ENCODE measurements at regions not wholly inside any gene's neighbourhood (a gene's known extent, or its start where the extent isn't known, plus 50 kb on each side); places are given as distances from the start of the nearest gene placed in this dataset.
"Not testable (repeated sequence)": the region's sequence is repeated elsewhere in the genome, so short reads cannot be mapped to it uniquely, and the experiment has no call there.

DNA sequence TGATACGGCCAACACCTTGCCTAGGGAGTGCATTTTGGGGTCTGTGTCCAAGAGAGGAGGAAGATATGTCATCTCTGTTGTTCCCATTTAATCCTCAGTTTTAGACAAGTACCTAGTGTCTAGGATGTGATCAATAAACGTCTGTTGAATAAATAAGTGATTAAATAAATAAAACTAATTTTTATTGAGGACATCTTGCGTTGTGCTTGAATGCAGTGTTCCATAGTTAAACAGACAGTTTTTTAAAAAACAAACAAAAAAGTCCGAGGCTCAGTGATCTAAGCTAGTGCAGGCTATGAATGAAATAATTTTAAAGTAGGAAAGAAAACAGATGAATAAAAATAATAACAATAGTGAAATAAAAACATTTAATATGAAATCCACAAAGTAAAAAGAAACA, 283.0 kb upstream of the MAF start:
- TF ChIP-seq SIN3A (IDR thresholded peaks at IDR 0.05; ENCODE audit: borderline replicate concordance, insufficient read depth, low read depth, low read length): no peak
- no peak for DNase-seq (ENCODE audit: low read depth, low spot score)
- no peaks in the 10 kb centered on the region for H3K9me3 ChIP-seq (ENCODE audit: control insufficient read depth, insufficient read depth, low read depth, low read length)
- no peaks in the 10 kb centered on the region for H3K4me1 ChIP-seq (ENCODE audit: control insufficient read depth, insufficient read depth, low read length)
- H3K27me3 ChIP-seq (ENCODE audit: control insufficient read depth, insufficient read depth, low read length): no peaks in the 10 kb centered on the region
- ChIA-PET CTCF (no interaction called here), POLR2A (no interaction called here)
- BruUV-seq (replicated peaks): no TSS peak
- H3K36me3 ChIP-seq (ENCODE audit: control insufficient read depth, insufficient read depth, low read length): no peaks in the 10 kb centered on the region
- ATAC-seq: no peak
- in situ Hi-C loops (cut with HindIII; ENCODE audit: low pct_unique_long_range_greater_than_20kb, low sequenced_read_pairs): no loop called here
- intact Hi-C loops (cut with micrococcal nuclease; ENCODE audit: unreplicated experiment): no loop called here
- H3K27ac ChIP-seq (ENCODE audit: low read length): no peak overlapping the region
- H3K4me3 ChIP-seq (ENCODE audit: low read depth in 2 of 2, low read length in 2 of 2): no peak overlapping the region

- intact Hi-C loops (cut with micrococcal nuclease; ENCODE audit: unreplicated experiment): no loop called here
- in situ Hi-C loops (cut with HindIII; ENCODE audit: low pct_unique_long_range_greater_than_20kb, low sequenced_read_pairs): no loop called here
- DNase-seq (ENCODE audit: low read depth, low spot score) (no peak), ATAC-seq (no peak)
- POLR2A ChIA-PET: no interaction called here
- BruUV-seq (replicated peaks): no TSS peak
- Histone ChIP-seq H3K9me3 (ENCODE audit: control insufficient read depth, insufficient read depth, low read depth, low read length) (no peaks in the 10 kb centered on the region), H3K27ac (ENCODE audit: low read length) (no peak overlapping the region), H3K4me3 (ENCODE audit: low read depth in 2 of 2, low read length in 2 of 2) (no peak overlapping the region), H3K36me3 (ENCODE audit: control insufficient read depth, insufficient read depth, low read length) (no peaks in the 10 kb centered on the region), H3K4me1 (ENCODE audit: control insufficient read depth, insufficient read depth, low read length) (no peaks in the 10 kb centered on the region), H3K27me3 (ENCODE audit: control insufficient read depth, insufficient read depth, low read length) (no peaks in the 10 kb centered on the region)
- CTCF ChIA-PET: no interaction called here
- TF ChIP-seq SIN3A (IDR thresholded peaks at IDR 0.05; ENCODE audit: borderline replicate concordance, insufficient read depth, low read depth, low read length): no peak
- TF ChIP-seq TCF7L2 (IDR thresholded peaks at IDR 0.05; ENCODE audit: low read depth, low read length): no peak
- no peak for TF ChIP-seq POLR2AphosphoS5 (IDR thresholded peaks at IDR 0.05; ENCODE audit: low read depth, low read length)
- TF ChIP-seq REST (IDR thresholded peaks at IDR 0.05; ENCODE audit: insufficient read depth in 1 of 2, low read depth in 2 of 2, low read length in 1 of 2): no peak
- TF ChIP-seq, protein P1, sequence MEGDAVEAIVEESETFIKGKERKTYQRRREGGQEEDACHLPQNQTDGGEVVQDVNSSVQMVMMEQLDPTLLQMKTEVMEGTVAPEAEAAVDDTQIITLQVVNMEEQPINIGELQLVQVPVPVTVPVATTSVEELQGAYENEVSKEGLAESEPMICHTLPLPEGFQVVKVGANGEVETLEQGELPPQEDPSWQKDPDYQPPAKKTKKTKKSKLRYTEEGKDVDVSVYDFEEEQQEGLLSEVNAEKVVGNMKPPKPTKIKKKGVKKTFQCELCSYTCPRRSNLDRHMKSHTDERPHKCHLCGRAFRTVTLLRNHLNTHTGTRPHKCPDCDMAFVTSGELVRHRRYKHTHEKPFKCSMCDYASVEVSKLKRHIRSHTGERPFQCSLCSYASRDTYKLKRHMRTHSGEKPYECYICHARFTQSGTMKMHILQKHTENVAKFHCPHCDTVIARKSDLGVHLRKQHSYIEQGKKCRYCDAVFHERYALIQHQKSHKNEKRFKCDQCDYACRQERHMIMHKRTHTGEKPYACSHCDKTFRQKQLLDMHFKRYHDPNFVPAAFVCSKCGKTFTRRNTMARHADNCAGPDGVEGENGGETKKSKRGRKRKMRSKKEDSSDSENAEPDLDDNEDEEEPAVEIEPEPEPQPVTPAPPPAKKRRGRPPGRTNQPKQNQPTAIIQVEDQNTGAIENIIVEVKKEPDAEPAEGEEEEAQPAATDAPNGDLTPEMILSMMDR (IDR thresholded peaks at IDR 0.05): no peak
Measured at GRCh38 chr16:79882340-79883005, 281.9 kb upstream of the MAF start.

GRCh38 chr16:79881107-79881506, 280.6 kb upstream of the MAF start:
- BruUV-seq (replicated peaks); DNase-seq (ENCODE audit: low read depth, low spot score); H3K4me1 ChIP-seq (ENCODE audit: control insufficient read depth, insufficient read depth, low read length); in situ Hi-C loops (cut with HindIII; ENCODE audit: low pct_unique_long_range_greater_than_20kb, low sequenced_read_pairs); ATAC-seq; H3K4me3 ChIP-seq (ENCODE audit: low read depth in 2 of 2, low read length in 2 of 2); H3K9me3 ChIP-seq (ENCODE audit: control insufficient read depth, insufficient read depth, low read depth, low read length); H3K27ac ChIP-seq (ENCODE audit: low read length); POLR2A ChIA-PET; H3K27me3 ChIP-seq (ENCODE audit: control insufficient read depth, insufficient read depth, low read length); CTCF ChIA-PET; H3K36me3 ChIP-seq (ENCODE audit: control insufficient read depth, insufficient read depth, low read length); intact Hi-C loops (cut with micrococcal nuclease; ENCODE audit: unreplicated experiment): not testable (repeated sequence)
